Peyer's patch (tissue), 4 donors: ENCODE measurements at regions not wholly inside any gene's neighbourhood (a gene's known extent, or its start where the extent isn't known, plus 50 kb on each side); places are given as distances from the start of the nearest gene placed in this dataset.

Experiments used
- POLR2A ChIP-seq, 2 donors: fragments of 450-650 bp; IDR thresholded peaks; one replicate each; pipeline ENCODE4 v1.5.1; 2017; ENCODE audit warnings: antibody characterized with exemption in 2 of 2, mild to moderate bottlenecking in 2 of 2, moderate library complexity in 2 of 2
- TF ChIP-seq, protein P1 (sequence below), 6 experiments: fragments of 450-650 bp in 4 of 6; fragments of 200-600 bp in 2 of 6; sonication (generic) in 1 of 6; IDR thresholded peaks; one replicate each; pipeline ENCODE4 v1.5.1; 2017 to 2019; ENCODE audit warnings: antibody characterized with exemption in 6 of 6, mild to moderate bottlenecking in 3 of 6, moderate library complexity in 1 of 6

DNA sequence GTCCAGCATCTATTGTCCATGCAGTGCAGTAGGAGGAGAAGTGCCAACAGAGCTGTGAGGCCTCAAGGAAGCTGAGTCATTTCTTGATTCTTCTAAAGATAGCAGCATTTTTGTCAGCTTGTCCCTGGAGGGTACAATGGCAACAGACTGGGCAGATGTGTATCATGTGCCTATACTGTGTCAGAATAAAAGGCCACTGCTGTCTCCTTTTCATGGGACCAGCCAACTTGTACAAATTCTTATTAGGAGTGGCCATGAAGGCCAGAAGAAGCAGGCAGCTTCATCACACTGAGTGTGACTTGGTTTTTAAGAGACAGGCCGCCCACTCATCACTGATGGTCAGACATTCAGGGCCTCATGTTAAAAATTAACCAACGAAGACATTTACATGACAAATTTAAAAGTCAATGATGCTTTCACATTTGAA is 185.0 kb upstream of the FAM241A start:
- TF ChIP-seq, protein P1, sequence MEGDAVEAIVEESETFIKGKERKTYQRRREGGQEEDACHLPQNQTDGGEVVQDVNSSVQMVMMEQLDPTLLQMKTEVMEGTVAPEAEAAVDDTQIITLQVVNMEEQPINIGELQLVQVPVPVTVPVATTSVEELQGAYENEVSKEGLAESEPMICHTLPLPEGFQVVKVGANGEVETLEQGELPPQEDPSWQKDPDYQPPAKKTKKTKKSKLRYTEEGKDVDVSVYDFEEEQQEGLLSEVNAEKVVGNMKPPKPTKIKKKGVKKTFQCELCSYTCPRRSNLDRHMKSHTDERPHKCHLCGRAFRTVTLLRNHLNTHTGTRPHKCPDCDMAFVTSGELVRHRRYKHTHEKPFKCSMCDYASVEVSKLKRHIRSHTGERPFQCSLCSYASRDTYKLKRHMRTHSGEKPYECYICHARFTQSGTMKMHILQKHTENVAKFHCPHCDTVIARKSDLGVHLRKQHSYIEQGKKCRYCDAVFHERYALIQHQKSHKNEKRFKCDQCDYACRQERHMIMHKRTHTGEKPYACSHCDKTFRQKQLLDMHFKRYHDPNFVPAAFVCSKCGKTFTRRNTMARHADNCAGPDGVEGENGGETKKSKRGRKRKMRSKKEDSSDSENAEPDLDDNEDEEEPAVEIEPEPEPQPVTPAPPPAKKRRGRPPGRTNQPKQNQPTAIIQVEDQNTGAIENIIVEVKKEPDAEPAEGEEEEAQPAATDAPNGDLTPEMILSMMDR (IDR thresholded peaks at IDR 0.05), result no peak
- no peak for TF ChIP-seq POLR2A (IDR thresholded peaks at IDR 0.05)
